ENCODE measurements at regions not wholly inside any gene's neighbourhood (a gene's known extent, or its start where the extent isn't known, plus 50 kb on each side); places are given as distances from the start of the nearest gene placed in this dataset.

DNA sequence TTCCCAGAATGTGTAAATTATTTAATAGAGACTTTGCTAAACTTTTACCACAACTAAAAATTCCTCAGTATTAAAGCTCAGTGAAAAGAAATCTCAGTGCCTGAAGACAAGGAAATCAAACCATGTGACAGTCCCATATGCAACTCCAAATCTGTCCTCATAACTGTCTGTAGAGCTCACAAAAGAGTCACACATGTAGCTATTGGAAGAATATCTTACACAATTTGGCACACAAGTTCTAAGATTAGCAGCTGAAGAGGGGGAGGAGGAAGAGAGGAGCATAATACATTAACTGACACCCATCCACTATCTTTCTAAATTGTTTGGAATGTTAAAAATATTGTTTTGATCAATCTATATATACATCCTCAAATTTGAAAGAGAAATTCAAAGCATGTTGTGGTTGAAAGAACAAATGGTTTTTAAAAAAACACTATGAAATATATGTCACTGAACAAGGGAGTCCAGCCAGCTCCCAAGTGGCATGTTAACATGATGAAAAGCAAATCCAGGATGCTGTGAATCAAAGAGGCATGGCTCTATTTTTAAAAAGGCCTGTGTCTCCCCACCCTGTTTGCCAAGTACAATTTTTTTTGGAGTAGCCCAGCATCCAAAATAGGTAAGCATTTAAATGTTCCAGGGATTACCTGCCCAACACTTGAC, 126.3 kb upstream of the NANOGP8 start (continued):
- TF ChIP-seq, protein P1, sequence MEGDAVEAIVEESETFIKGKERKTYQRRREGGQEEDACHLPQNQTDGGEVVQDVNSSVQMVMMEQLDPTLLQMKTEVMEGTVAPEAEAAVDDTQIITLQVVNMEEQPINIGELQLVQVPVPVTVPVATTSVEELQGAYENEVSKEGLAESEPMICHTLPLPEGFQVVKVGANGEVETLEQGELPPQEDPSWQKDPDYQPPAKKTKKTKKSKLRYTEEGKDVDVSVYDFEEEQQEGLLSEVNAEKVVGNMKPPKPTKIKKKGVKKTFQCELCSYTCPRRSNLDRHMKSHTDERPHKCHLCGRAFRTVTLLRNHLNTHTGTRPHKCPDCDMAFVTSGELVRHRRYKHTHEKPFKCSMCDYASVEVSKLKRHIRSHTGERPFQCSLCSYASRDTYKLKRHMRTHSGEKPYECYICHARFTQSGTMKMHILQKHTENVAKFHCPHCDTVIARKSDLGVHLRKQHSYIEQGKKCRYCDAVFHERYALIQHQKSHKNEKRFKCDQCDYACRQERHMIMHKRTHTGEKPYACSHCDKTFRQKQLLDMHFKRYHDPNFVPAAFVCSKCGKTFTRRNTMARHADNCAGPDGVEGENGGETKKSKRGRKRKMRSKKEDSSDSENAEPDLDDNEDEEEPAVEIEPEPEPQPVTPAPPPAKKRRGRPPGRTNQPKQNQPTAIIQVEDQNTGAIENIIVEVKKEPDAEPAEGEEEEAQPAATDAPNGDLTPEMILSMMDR (conservative IDR thresholded peaks at IDR 0.05; ENCODE audit: low read depth in 2 of 2): no peak
- no peak for TF ChIP-seq JUNB (IDR thresholded peaks at IDR 0.05; ENCODE audit: unreplicated experiment)

DNA sequence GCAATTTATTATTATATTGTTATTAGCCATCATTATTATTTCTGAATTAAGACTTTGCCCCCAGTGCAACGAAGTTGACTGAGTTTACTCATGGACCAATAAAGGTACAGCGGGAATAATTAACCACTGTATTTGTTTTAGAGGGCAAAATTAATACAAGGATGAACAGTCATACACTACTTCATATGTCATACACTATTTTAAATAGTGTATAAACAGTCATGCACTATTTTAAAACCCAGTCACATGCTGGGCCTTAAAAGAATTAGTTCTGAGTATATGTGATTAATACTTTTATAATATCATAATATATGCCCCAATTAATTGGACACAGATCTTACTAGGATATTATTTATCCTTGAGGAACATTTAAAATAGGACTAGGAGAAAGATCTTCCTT, 125.3 kb upstream of the NANOGP8 start:
- no peaks in the 10 kb centered on the region for H3K27me3 ChIP-seq (ENCODE audit: insufficient read depth)
- Mint-ChIP-seq H3K4me3 (no peak overlapping the region), H3K4me1 (peaks cover 20% of the 10 kb centered on the region; the same call in 2 of the 3 replicates), H3K9me3 (no peaks in the 10 kb centered on the region), H3K27ac (no peak overlapping the region), H3K36me3 (ENCODE audit: low read depth) (no peaks in the 10 kb centered on the region), H3K27me3 (ENCODE audit: insufficient read depth, low read depth, poor library complexity) (peaks cover 2% of the 10 kb centered on the region)
- H2AFZ ChIP-seq: no peak overlapping the region
- no peaks in the 10 kb centered on the region for H3K9me2 ChIP-seq (ENCODE audit: insufficient read depth)
- H3F3A ChIP-seq (replicated peaks; ENCODE audit: low read depth): no peaks in the 10 kb centered on the region
- no peaks in the 10 kb centered on the region for H3K36me3 ChIP-seq (ENCODE audit: insufficient read depth)
- H3K4me2 ChIP-seq: no peak overlapping the region
- ATAC-seq: no peak
- TF ChIP-seq POLR2AphosphoS5 (IDR thresholded peaks at IDR 0.05; ENCODE audit: low read depth) (no peak), NANOG (IDR thresholded peaks at IDR 0.05; ENCODE audit: borderline replicate concordance) (no peak), ZNF114 (CRISPR knock-in tag; IDR thresholded peaks at IDR 0.05) (no peak), CREB1 (CRISPR knock-in tag; IDR thresholded peaks at IDR 0.05; ENCODE audit: low read depth) (no peak), JUNB (IDR thresholded peaks at IDR 0.05; ENCODE audit: unreplicated experiment) (no peak), ZNF331 (CRISPR knock-in tag; IDR thresholded peaks at IDR 0.05; ENCODE audit: low read depth) (no peak), STAT1 (IDR thresholded peaks at IDR 0.05; ENCODE audit: unreplicated experiment) (no peak), EZH2phosphoT487 (IDR thresholded peaks at IDR 0.05; ENCODE audit: unreplicated experiment) (no peak), EZH2 (IDR thresholded peaks at IDR 0.05; ENCODE audit: low read depth, unreplicated experiment) (no peak)
- TF ChIP-seq, protein P2, sequence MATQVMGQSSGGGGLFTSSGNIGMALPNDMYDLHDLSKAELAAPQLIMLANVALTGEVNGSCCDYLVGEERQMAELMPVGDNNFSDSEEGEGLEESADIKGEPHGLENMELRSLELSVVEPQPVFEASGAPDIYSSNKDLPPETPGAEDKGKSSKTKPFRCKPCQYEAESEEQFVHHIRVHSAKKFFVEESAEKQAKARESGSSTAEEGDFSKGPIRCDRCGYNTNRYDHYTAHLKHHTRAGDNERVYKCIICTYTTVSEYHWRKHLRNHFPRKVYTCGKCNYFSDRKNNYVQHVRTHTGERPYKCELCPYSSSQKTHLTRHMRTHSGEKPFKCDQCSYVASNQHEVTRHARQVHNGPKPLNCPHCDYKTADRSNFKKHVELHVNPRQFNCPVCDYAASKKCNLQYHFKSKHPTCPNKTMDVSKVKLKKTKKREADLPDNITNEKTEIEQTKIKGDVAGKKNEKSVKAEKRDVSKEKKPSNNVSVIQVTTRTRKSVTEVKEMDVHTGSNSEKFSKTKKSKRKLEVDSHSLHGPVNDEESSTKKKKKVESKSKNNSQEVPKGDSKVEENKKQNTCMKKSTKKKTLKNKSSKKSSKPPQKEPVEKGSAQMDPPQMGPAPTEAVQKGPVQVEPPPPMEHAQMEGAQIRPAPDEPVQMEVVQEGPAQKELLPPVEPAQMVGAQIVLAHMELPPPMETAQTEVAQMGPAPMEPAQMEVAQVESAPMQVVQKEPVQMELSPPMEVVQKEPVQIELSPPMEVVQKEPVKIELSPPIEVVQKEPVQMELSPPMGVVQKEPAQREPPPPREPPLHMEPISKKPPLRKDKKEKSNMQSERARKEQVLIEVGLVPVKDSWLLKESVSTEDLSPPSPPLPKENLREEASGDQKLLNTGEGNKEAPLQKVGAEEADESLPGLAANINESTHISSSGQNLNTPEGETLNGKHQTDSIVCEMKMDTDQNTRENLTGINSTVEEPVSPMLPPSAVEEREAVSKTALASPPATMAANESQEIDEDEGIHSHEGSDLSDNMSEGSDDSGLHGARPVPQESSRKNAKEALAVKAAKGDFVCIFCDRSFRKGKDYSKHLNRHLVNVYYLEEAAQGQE (IDR thresholded peaks at IDR 0.05; ENCODE audit: unreplicated experiment): no peak
- TF ChIP-seq, protein P3, sequence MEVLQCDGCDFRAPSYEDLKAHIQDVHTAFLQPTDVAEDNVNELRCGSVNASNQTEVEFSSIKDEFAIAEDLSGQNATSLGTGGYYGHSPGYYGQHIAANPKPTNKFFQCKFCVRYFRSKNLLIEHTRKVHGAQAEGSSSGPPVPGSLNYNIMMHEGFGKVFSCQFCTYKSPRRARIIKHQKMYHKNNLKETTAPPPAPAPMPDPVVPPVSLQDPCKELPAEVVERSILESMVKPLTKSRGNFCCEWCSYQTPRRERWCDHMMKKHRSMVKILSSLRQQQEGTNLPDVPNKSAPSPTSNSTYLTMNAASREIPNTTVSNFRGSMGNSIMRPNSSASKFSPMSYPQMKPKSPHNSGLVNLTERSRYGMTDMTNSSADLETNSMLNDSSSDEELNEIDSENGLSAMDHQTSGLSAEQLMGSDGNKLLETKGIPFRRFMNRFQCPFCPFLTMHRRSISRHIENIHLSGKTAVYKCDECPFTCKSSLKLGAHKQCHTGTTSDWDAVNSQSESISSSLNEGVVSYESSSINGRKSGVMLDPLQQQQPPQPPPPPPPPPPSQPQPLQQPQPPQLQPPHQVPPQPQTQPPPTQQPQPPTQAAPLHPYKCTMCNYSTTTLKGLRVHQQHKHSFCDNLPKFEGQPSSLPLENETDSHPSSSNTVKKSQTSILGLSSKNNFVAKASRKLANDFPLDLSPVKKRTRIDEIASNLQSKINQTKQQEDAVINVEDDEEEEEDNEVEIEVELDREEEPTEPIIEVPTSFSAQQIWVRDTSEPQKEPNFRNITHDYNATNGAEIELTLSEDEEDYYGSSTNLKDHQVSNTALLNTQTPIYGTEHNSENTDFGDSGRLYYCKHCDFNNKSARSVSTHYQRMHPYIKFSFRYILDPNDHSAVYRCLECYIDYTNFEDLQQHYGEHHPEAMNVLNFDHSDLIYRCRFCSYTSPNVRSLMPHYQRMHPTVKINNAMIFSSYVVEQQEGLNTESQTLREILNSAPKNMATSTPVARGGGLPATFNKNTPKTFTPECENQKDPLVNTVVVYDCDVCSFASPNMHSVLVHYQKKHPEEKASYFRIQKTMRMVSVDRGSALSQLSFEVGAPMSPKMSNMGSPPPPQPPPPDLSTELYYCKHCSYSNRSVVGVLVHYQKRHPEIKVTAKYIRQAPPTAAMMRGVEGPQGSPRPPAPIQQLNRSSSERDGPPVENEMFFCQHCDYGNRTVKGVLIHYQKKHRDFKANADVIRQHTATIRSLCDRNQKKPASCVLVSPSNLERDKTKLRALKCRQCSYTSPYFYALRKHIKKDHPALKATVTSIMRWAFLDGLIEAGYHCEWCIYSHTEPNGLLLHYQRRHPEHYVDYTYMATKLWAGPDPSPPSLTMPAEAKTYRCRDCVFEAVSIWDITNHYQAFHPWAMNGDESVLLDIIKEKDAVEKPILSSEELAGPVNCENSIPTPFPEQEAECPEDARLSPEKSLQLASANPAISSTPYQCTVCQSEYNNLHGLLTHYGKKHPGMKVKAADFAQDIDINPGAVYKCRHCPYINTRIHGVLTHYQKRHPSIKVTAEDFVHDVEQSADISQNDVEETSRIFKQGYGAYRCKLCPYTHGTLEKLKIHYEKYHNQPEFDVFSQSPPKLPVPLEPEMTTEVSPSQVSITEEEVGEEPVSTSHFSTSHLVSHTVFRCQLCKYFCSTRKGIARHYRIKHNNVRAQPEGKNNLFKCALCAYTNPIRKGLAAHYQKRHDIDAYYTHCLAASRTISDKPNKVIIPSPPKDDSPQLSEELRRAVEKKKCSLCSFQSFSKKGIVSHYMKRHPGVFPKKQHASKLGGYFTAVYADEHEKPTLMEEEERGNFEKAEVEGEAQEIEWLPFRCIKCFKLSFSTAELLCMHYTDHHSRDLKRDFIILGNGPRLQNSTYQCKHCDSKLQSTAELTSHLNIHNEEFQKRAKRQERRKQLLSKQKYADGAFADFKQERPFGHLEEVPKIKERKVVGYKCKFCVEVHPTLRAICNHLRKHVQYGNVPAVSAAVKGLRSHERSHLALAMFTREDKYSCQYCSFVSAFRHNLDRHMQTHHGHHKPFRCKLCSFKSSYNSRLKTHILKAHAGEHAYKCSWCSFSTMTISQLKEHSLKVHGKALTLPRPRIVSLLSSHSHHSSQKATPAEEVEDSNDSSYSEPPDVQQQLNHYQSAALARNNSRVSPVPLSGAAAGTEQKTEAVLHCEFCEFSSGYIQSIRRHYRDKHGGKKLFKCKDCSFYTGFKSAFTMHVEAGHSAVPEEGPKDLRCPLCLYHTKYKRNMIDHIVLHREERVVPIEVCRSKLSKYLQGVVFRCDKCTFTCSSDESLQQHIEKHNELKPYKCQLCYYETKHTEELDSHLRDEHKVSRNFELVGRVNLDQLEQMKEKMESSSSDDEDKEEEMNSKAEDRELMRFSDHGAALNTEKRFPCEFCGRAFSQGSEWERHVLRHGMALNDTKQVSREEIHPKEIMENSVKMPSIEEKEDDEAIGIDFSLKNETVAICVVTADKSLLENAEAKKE (CRISPR knock-in tag; IDR thresholded peaks at IDR 0.05): no peak
- H3K79me2 ChIP-seq (replicated peaks; ENCODE audit: insufficient read depth): no peaks in the 10 kb centered on the region
- DNase-seq (ENCODE audit: low spot score): no peak
- no peaks in the 10 kb centered on the region for H4K20me1 ChIP-seq (replicated peaks; ENCODE audit: insufficient read depth)
- no peak overlapping the region for H3K4me3 ChIP-seq
- no peaks in the 10 kb centered on the region for H3K4me1 ChIP-seq (ENCODE audit: insufficient read depth)
- H3K27ac ChIP-seq (ENCODE audit: low read depth): no peak overlapping the region
